Testis (tissue), 2 donors: ENCODE measurements at regions not wholly inside any gene's neighbourhood (a gene's known extent, or its start where the extent isn't known, plus 50 kb on each side); places are given as distances from the start of the nearest gene placed in this dataset.

Source experiments
- DNase-seq: peaks from one replicate; pipeline ENCODE4 v3.0.0-alpha.2; 2019
- H3K27ac ChIP-seq, 2 donors: fragments of 200-600 bp; sonication (generic); one replicate each; pipeline ENCODE4 v1.5.1; 2019
- H3K27me3 ChIP-seq: fragments of 200-600 bp; sonication (generic); one replicate; pipeline ENCODE4 v1.5.1; 2019
- H3K36me3 ChIP-seq: fragments of 200-600 bp; sonication (generic); one replicate; pipeline ENCODE4 v1.5.1; 2017; ENCODE audit warnings: low read depth; ENCODE audit errors: missing control alignments
- H3K4me1 ChIP-seq: fragments of 200-600 bp; sonication (generic); one replicate; pipeline ENCODE4 v1.5.1; 2019
- H3K4me3 ChIP-seq, 2 donors: fragments of 200-600 bp; sonication (generic); one replicate each; pipeline ENCODE4 v1.5.1; 2017 to 2019
- H3K9me3 ChIP-seq: fragments of 200-600 bp; sonication (generic); one replicate; pipeline ENCODE4 v1.5.1; 2017
- CTCF ChIP-seq, 3 experiments: fragments of 450-650 bp in 2 of 3; fragments of 200-600 bp in 1 of 3; sonication (generic) in 1 of 3; IDR thresholded peaks; one replicate each; pipeline ENCODE4 v1.5.1; 2016 to 2019; ENCODE audit warnings: antibody characterized with exemption in 3 of 3, mild to moderate bottlenecking in 2 of 3, moderate library complexity in 1 of 3
- POLR2A ChIP-seq: fragments of 450-650 bp; IDR thresholded peaks from one replicate; pipeline ENCODE4 v1.6.1; 2017; ENCODE audit warnings: antibody characterized with exemption, mild to moderate bottlenecking, moderate library complexity
- WGBS, 2 donors: methylation state at CpG; one replicate each; pipeline ENCODE4 v1.1.5; 2018; 5-methylcytosine and 5-hydroxymethylcytosine counted together
- intact Hi-C: fragments of 100-400 bp; cut with DNase I; formaldehyde crosslinking; loops from one replicate; pipeline ENCODE4 v1.15.1; 2023; ENCODE audit warnings: low total_unique reads

DNA sequence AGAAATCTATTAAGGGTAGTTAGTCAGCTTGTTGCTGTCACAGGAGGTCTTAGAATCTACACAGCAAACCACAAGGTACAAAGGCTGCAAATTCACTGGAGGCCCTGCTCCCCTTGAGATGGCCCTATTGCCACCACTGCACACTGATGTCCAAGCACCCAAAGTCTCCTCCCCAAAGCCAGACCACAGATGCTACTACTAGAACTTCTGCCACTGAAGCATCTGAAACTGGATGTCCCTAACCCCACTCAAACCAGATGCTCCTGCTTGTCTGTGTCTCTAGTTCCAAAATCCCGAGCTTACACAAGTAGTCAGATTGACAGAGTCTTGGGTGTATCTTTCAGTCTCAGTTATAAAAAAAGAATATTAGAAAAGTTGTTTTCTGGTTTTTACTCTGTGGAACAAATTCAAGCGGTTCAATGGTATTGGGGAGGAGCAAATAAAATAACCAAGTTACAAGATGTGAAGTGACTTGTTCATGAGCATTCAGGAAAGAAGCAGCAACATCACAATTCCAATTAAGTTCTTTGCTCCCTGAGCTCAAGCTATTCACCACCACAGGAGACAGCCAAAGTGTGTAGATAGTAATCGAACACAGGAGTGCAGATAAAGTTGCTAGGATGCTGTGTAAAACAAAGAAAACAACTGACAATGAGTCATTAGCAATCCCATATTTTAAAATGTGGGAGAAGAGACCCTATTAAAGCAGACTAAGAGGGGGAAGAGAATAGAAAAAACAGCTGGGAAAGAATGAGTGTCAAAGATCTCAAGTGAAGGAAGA, 352.3 kb downstream of the PDGFC start:
- H3K36me3 ChIP-seq: no peaks in the 10 kb centered on the region
- no peak overlapping the region for H3K27ac ChIP-seq
- no peaks in the 10 kb centered on the region for H3K4me1 ChIP-seq
- TF ChIP-seq CTCF (IDR thresholded peaks at IDR 0.05) (no peak), POLR2A (no peak)
- no peaks in the 10 kb centered on the region for H3K27me3 ChIP-seq
- intact Hi-C loops: no loop called here
- 54 to 84% methylated on average over 3 of the region's 3 CpGs for WGBS, 2 donors
- no peaks in the 10 kb centered on the region for H3K9me3 ChIP-seq
- DNase-seq: no peak
- no peak overlapping the region for H3K4me3 ChIP-seq

- TF ChIP-seq CTCF (IDR thresholded peaks at IDR 0.05): no peak
- no peak for TF ChIP-seq POLR2A
- no peak for DNase-seq
- 26 to 45% methylated on average over 2 of the region's 2 CpGs for WGBS, 2 donors
- no peak overlapping the region for H3K27ac ChIP-seq
- H3K4me1 ChIP-seq: no peaks in the 10 kb centered on the region
- H3K9me3 ChIP-seq: no peaks in the 10 kb centered on the region
- H3K36me3 ChIP-seq: no peaks in the 10 kb centered on the region
- no peak overlapping the region for H3K4me3 ChIP-seq
- H3K27me3 ChIP-seq: no peaks in the 10 kb centered on the region
- intact Hi-C loops: no loop called here
Observed at GRCh38 chr4:156615066-156615531, 356.5 kb downstream of the PDGFC start.

DNA sequence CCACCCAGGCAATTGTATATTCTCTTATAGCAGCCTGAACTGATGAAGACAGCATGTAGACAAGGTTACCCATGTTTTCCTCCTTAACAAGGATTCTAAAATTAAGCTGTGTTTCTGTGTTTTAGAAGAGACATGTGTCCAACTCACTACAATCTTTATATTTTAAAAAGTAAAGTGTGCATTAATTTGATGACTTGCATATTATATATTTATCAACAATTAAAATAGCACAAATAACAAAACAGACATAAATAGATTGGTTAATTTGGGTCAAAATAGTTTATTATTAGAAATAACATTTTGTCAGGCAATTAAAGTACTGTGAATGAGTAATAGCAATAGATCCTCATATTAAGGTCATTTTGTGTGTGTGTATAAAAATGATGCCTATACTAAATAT, 357.1 kb downstream of the PDGFC start:
- no peak for DNase-seq
- TF ChIP-seq POLR2A: no peak
- TF ChIP-seq CTCF (IDR thresholded peaks at IDR 0.05): no peak
- Histone ChIP-seq H3K9me3 (no peaks in the 10 kb centered on the region), H3K27ac (no peak overlapping the region), H3K27me3 (no peaks in the 10 kb centered on the region), H3K36me3 (no peaks in the 10 kb centered on the region), H3K4me1 (no peaks in the 10 kb centered on the region), H3K4me3 (no peak overlapping the region)
- intact Hi-C loops: no loop called here

DNA sequence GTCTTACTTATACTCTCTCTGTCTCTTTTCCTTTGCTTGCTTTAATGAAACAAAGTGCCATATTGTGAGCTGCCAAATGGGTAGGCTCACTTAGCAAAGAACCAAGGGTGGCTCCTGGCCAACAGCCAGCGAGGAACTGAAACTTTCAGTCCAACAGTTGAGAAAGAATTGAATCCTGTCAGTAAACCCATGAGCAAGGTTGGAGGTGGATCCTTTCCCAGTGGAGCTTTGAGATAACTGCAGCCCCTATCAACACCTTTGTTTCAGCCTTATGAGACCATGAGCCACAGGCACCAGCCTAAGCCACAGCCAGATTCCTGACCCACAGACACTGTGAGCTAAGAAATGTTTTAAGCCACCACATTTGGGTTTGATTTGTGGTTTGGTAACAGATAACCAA, 362.2 kb downstream of the PDGFC start:
- Histone ChIP-seq H3K27me3 (no peaks in the 10 kb centered on the region), H3K4me1 (no peaks in the 10 kb centered on the region), H3K9me3 (no peaks in the 10 kb centered on the region), H3K27ac (no peak overlapping the region), H3K36me3 (no peaks in the 10 kb centered on the region), H3K4me3 (no peak overlapping the region)
- no peak for DNase-seq
- intact Hi-C loops: no loop called here
- 84 to 95% methylated on average over 1 of the region's 1 CpG for WGBS, 2 donors
- TF ChIP-seq POLR2A (no peak), CTCF (IDR thresholded peaks at IDR 0.05) (no peak)

GRCh38 chr4:156608651-156609050, 362.9 kb downstream of the PDGFC start:
- H3K4me3 ChIP-seq: no peak overlapping the region
- H3K27me3 ChIP-seq: no peaks in the 10 kb centered on the region
- H3K4me1 ChIP-seq: no peaks in the 10 kb centered on the region
- 61 to 87% methylated on average over 6 of the region's 6 CpGs for WGBS, 2 donors
- no peak for DNase-seq
- no peak for TF ChIP-seq CTCF (IDR thresholded peaks at IDR 0.05)
- no peak for TF ChIP-seq POLR2A
- H3K27ac ChIP-seq: no peak overlapping the region
- intact Hi-C loops: no loop called here
- H3K9me3 ChIP-seq: no peaks in the 10 kb centered on the region
- H3K36me3 ChIP-seq: no peaks in the 10 kb centered on the region
